AG09319 (cell line): ENCODE measurements at regions not wholly inside any gene's neighbourhood (a gene's known extent, or its start where the extent isn't known, plus 50 kb on each side); places are given as distances from the start of the nearest gene placed in this dataset.

Experiments used
- DNase-seq: peaks from one replicate; pipeline ENCODE4 v3.0.0-alpha.2; 2010; ENCODE audit warnings: low read depth; ENCODE audit errors: extremely low read depth
- TF ChIP-seq, protein P1 (sequence below): IDR thresholded peaks from 2 replicates; pipeline ENCODE4 v1.5.1; 2011; ENCODE audit warnings: low read depth, mild to moderate bottlenecking, inconsistent platforms, low read length, moderate library complexity

- TF ChIP-seq, protein P1, sequence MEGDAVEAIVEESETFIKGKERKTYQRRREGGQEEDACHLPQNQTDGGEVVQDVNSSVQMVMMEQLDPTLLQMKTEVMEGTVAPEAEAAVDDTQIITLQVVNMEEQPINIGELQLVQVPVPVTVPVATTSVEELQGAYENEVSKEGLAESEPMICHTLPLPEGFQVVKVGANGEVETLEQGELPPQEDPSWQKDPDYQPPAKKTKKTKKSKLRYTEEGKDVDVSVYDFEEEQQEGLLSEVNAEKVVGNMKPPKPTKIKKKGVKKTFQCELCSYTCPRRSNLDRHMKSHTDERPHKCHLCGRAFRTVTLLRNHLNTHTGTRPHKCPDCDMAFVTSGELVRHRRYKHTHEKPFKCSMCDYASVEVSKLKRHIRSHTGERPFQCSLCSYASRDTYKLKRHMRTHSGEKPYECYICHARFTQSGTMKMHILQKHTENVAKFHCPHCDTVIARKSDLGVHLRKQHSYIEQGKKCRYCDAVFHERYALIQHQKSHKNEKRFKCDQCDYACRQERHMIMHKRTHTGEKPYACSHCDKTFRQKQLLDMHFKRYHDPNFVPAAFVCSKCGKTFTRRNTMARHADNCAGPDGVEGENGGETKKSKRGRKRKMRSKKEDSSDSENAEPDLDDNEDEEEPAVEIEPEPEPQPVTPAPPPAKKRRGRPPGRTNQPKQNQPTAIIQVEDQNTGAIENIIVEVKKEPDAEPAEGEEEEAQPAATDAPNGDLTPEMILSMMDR: no peak
- no peak for DNase-seq
These were observed 138.2 kb upstream of the MKLN1 start for GRCh38 chr7:131189488-131189887.

DNA sequence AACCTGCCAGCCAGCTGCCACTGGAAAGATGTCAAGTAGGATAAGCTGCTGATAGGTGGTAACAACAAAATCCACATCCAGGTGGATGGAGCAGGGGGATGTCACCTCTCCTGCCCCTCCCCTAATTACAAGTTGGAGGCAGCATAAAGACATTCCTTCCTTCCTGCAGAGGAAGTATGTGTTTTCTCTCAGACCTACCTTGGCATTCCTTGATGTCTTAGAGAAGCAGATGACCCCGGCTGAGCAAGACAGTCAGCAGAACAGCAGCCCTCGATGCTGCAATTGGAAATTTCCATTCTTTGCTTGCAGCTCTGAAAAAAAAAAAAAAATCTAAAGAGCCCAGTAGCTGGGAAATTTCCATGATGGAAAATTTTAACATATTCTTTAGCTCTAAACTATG lies 137.5 kb upstream of the MKLN1 start:
- TF ChIP-seq, protein P1: no peak

DNA sequence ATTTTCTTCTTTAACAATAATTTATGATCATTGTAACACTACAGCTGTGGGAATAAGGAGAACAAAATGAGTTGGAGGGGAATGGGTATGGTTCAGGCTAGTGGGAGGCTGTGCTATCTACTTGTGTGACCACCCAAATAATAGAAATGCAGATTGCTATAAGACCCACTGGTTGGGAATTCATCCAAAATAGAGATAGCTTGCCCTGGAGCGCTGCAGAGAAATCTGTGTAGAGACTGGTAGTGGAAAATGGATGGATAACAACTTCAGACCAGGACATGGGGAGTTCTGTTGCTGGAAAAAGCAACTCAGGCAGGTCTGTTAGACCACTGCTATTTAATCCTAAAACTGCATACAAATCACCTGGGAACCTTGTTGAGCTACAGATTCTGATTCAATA lies 137.1 kb upstream of the MKLN1 start:
- TF ChIP-seq, protein P1: no peak
- no peak for DNase-seq

More for the DNA sequence above, 137.5 kb upstream of the MKLN1 start:
- no peak for DNase-seq

DNA sequence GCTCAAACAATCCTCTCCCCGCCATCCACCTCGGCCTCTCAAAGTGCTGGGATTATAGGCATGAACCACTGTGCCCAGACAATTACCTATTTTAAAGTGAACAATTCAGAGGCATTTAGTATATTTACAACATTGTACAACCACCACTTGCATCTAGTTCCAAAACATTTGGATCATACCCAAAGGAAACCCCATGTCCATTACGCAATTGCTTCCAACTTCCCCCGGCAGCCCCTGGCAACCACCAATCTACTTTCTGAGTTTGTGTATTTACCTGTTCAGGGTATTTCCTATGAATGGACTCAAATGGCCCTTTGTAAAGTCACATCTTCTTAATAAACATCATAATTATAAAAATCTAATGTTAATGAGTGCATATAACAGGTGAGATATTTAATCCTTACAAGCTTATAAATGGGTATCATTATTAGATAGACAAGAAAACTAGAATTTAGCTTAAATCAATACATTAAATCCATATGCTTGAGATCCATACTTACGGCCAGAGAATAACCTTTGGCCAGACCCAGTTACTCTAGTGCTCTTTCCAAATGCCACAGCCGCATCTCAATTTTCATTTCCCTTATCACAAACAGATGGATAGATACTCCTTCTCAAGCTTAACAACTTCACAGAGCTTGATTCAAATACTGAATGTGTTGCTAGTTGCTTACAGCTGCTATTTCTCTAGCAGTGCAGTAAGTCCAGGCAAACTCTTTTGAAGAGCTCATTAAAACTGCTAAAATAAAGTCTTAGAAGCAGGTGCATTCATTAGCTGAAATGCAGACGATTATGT lies 133.4 kb upstream of the MKLN1 start:
- DNase-seq: no peak
- TF ChIP-seq, protein P1: no peak

GRCh38 chr7:131196803-131197202 lies 130.9 kb upstream of the MKLN1 start:
- TF ChIP-seq, protein P1: no peak
- no peak for DNase-seq

GRCh38 chr7:131197920-131198615 lies 129.6 kb upstream of the MKLN1 start:
- TF ChIP-seq, protein P1: no peak
- DNase-seq: no peak

- TF ChIP-seq, protein P1: no peak
- no peak for DNase-seq
These were observed 125.2 kb upstream of the MKLN1 start for GRCh38 chr7:131202451-131202850.
